Heart right ventricle (tissue), 16 donors: ENCODE measurements at regions not wholly inside any gene's neighbourhood (a gene's known extent, or its start where the extent isn't known, plus 50 kb on each side); places are given as distances from the start of the nearest gene placed in this dataset.

Source experiments
- ATAC-seq, 8 donors: fragments of 200-7000 bp; cut with Tn5 transposase; one replicate each; pipeline ENCODE4 v1.9.1; 2020; ENCODE audit warnings: mild to moderate bottlenecking in 8 of 8, moderate library complexity in 8 of 8, moderate number of reproducible peaks in 1 of 8
- DNase-seq, 2 donors: peaks; one replicate each; pipeline ENCODE4 v3.0.0-alpha.2; 2020
- H3K27ac ChIP-seq, 10 donors: fragments of 200-600 bp; sonication (generic) in 2 of 10; one replicate each; pipeline versions ENCODE4 v1.5.0 to v1.8.0; 2020 to 2022; ENCODE audit warnings: mild to moderate bottlenecking in 3 of 10
- H3K27me3 ChIP-seq, 7 donors: fragments of 200-600 bp; one replicate each; pipeline ENCODE4 v1.8.0; 2021 to 2022; ENCODE audit warnings: mild to moderate bottlenecking in 2 of 7
- H3K36me3 ChIP-seq, 9 donors: fragments of 200-600 bp; sonication (generic) in 1 of 9; one replicate each; pipeline versions ENCODE4 v1.5.0 to v1.8.0; 2020 to 2022; ENCODE audit warnings: mild to moderate bottlenecking in 2 of 9
- H3K4me1 ChIP-seq, 9 donors: fragments of 200-600 bp; sonication (generic) in 1 of 9; one replicate each; pipeline versions ENCODE4 v1.5.0 to v1.8.0; 2020 to 2022; ENCODE audit warnings: mild to moderate bottlenecking in 4 of 9
- H3K4me3 ChIP-seq, 10 donors: fragments of 200-600 bp; sonication (generic) in 2 of 10; one replicate each; pipeline versions ENCODE4 v1.5.0 to v1.8.0; 2020 to 2022; ENCODE audit warnings: mild to moderate bottlenecking in 7 of 10, moderate library complexity in 2 of 10
- H3K9me3 ChIP-seq, 11 donors: fragments of 200-600 bp in 10 of 11; sonication (generic) in 2 of 11; one replicate each; pipeline versions ENCODE4 v1.5.0 to v1.8.0; 2013 to 2022; ENCODE audit warnings: mild to moderate bottlenecking in 2 of 11, control low read depth in 1 of 11, moderate library complexity in 1 of 11
- CTCF ChIP-seq, 9 donors: fragments of 200-600 bp; sonication (generic) in 2 of 9; IDR thresholded peaks; one replicate each; pipeline versions ENCODE4 v1.5.0 to v1.8.0; 2021 to 2022; ENCODE audit warnings: antibody characterized with exemption in 9 of 9, mild to moderate bottlenecking in 5 of 9, moderate library complexity in 1 of 9
- WGBS, 2 donors: extraction: QIAGEN DNeasy Blood & Tissue Kit; methylation state at CpG; one replicate each; pipeline ENCODE4 v1.1.7; 2013; ENCODE audit warnings: inconsistent platforms in 1 of 2; 5-methylcytosine and 5-hydroxymethylcytosine counted together
- intact Hi-C, 10 donors: fragments of 100-400 bp; cut with DNase I; formaldehyde crosslinking; loops; one replicate each; pipeline versions ENCODE4 v1.11.1 to v1.14.2; 2022
- donor health status: Arrhythmogenic right ventricular cardiomyopathy.
- donor health status: ischemic (EF 13 %, LVEDD 7.1; RV severe dilation, severe dysfunction).
- donor health status: healthy with polysubstance abuse.
- donor health status: DM: no; HTN: yes; CAD: no.
- donor health status: DM: no; HTN: no; CAD: no.
- donor health status: ischemic (EF 25% LVEDD 6.9; RV normal size, moderate dysfunction).
- donor health status: ischemic (EF 25% LVEDD 5.7; RV mildly dilated, moderate dysfunction).
- donor health status: healthy.
- donor health status: DM: yes; HTN: yes; CAD: no.
- donor health status: Ischemic cardiomyopathy.
- donor health status: ischemic (EF 35%, LVEDD 5.7; RV mildly dilated, moderate dysfunction).
- donor health status: nonischemic (EF 11% LVEDD 7.7; RV severe dilation, severe dysfunction).
- donor health status: DM: yes; HTN: yes; CAD: no.
- donor health status: PGD.
- donor health status: ischemic (EF 29% LVEDD 5.4; RV normal size, mild dysfunction).
- donor health status: nonischemic (EF 23%, LVEDD 6.1; RV moderate dilation, normal function).

DNA sequence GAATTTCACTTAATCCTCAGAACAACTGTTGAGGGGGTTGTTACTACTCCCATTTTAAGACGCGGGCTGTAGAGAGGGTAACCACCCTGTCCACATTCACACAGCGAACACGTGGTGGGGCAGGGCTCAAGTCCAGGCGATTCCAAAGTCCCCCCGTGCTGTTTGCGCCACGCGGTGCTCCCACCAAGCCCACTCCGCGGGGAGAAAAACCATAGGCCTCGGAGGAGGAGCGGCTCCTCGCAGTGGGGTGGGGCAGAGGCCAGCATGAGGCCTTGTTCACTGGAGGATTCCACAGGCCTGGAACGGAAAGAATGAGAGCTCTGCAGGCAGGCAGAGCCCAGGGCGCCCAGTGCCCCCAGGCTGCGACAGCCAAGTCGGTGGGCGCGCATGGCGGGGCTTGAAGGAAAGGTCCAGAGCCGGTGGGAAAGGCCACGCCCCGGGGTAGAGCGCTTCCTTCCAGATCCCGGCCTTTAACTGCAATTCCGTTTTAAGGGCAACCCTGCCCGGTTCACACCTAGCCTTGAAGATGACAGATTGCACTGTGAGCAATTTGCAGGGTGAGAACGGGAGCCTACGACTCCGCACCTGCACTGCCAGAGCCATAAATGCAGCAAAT is 161.8 kb upstream of the TBL1XR1 start:
- Histone ChIP-seq H3K27ac (peak overlapping the region; percentile 64 to 97 (median 91)), H3K4me1 (peaks cover 34 to 71% (median 59%) of the 10 kb centered on the region in 9 donors), H3K36me3 (no peaks in the 10 kb centered on the region), H3K9me3 (no peaks in the 10 kb centered on the region), H3K27me3 (no peaks in the 10 kb centered on the region), H3K4me3 (peak overlapping the region in 8 of 10 donors; percentile 14 to 51 (median 46))
- intact Hi-C loops = loop anchor here in 9 of 10 donors (1.0 to 10.0 kb wide), 12 partner anchors 14 to 314 kb away; partner anchors contain the start of gene TBL1XR1 (in 5 of the 9)
- DNase-seq (peak; percentile 45 to 47), ATAC-seq (peak in 5 of 8 donors; percentile 2 to 22 (median 9))
- no peak for TF ChIP-seq CTCF (IDR thresholded peaks at IDR 0.05)
- WGBS, 2 donors = 29 to 39% methylated on average over 31 of the region's 31 CpGs

DNA sequence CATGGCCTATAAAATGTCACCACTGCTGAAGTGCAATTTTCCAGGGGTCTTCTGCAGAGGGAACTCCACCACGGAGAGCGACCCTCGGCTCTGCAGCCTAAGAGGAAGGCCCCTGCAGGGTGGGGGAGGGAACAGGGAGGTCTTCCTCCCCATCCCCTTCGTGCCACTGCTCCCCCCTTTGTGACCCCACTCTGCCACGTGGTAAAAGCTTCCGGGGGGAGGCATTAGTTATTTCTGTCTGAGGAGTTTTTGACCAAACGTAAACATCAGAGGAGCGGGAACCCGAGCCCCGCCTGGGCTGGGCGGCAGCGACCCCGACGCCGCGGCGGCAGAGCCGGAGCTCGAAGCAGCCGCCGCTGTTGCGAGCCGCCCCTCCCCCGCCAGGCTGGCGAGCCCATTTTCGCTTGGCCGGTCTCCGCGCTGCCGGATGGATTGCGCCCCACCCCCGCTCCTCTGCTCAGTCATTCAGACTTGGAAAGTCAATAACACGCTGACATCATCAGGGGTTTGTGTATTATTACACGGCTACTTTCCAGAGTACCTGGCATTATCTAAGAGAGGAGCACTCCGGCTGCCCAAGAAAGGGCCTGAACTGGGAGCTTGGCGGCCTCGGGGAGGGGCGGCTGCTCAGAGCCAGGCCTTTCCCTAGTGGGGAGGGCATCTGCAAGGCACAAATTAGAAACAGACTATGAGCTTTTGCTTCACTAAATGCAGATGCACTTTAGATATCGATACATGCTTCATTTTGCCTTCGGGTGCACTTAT is 162.5 kb upstream of the TBL1XR1 start:
- H3K27me3 ChIP-seq = no peaks in the 10 kb centered on the region
- peak overlapping the region in 8 of 10 donors; percentile 14 to 51 (median 46) for H3K4me3 ChIP-seq
- peak; percentile 89 to 95 (median 93) for ATAC-seq
- no peaks in the 10 kb centered on the region for H3K9me3 ChIP-seq
- TF ChIP-seq CTCF (IDR thresholded peaks at IDR 0.05) = peak in 2 of 9 donors; percentile 19 to 31
- WGBS, 2 donors = 1% methylated on average over 40 of the region's 40 CpGs
- peak overlapping the region; percentile 64 to 97 (median 91) for H3K27ac ChIP-seq
- intact Hi-C loops = loop anchor here (1.0 to 10.0 kb wide), 31 partner anchors 14 to 1025 kb away; partner anchors contain the start of gene TBL1XR1 (in 7 of the 10)
- H3K36me3 ChIP-seq = no peaks in the 10 kb centered on the region
- DNase-seq = peak; percentile 96
- H3K4me1 ChIP-seq = peaks cover 34 to 77% (median 59%) of the 10 kb centered on the region in 9 donors

GRCh38 chr3:177361081-177361938 is 164.0 kb upstream of the TBL1XR1 start:
- H3K4me3 ChIP-seq = peak overlapping the region in 1 of 10 donors; percentile 46
- 70 to 81% methylated on average over 13 of the region's 13 CpGs for WGBS, 2 donors
- ATAC-seq = no peak
- peak overlapping the region; percentile 74 to 97 (median 91) for H3K27ac ChIP-seq
- H3K4me1 ChIP-seq = peaks cover 34 to 77% (median 56%) of the 10 kb centered on the region in 9 donors
- no peaks in the 10 kb centered on the region for H3K27me3 ChIP-seq
- DNase-seq = no peak
- H3K9me3 ChIP-seq = no peaks in the 10 kb centered on the region
- TF ChIP-seq CTCF (IDR thresholded peaks at IDR 0.05) = no peak
- intact Hi-C loops = loop anchor here in 8 of 10 donors (2.0 to 10.0 kb wide), 19 partner anchors 56 to 1023 kb away; partner anchors contain the start of gene TBL1XR1 (in 1 of the 8)
- no peaks in the 10 kb centered on the region for H3K36me3 ChIP-seq
